ENCODE measurements at regions not wholly inside any gene's neighbourhood (a gene's known extent, or its start where the extent isn't known, plus 50 kb on each side); places are given as distances from the start of the nearest gene placed in this dataset.

DNA sequence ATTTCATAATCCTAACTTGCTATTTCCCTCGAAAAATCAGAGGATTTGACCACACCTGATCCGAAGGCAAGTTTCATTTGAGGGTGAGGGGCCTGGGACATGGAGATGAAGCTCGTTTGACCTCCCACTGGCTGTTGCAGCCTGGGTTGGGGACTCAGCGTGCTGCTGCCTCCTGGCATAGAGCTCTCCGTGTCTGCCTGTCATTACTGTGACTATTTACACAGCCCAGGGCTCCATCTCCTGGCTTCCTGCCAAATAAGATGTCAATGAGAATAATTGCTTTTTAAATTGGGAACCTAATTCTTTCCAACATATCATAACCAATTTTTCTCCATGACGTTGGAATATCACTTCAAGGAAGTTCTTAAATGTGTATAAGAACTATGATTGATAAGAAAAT is 139.3 kb upstream of the COBL start:
- Mint-ChIP-seq H3K4me3 (no peak overlapping the region), H3K36me3 (no peaks in the 10 kb centered on the region), H3K9me3 (peaks cover 3% of the 10 kb centered on the region), H3K4me1 (peaks cover 43% of the 10 kb centered on the region), H3K27me3 (ENCODE audit: insufficient read depth, low read depth) (peaks cover 2% of the 10 kb centered on the region), H3K27ac (no peak overlapping the region)
- Histone ChIP-seq H3K9me3 (ENCODE audit: low read depth) (no peaks in the 10 kb centered on the region), H3F3A (ENCODE audit: low read depth) (peaks cover 30% of the 10 kb centered on the region), H3K79me2 (ENCODE audit: low read depth) (no peaks in the 10 kb centered on the region), H3K36me3 (no peaks in the 10 kb centered on the region), H3K27me3 (no peaks in the 10 kb centered on the region), H3K4me2 (peak overlapping the region; percentile 18), H3K4me1 (peaks cover 38% of the 10 kb centered on the region), H3K4me3 (no peak overlapping the region), H2AFZ (replicated peaks) (peak overlapping the region; percentile 55), H4K20me1 (ENCODE audit: low read depth) (no peaks in the 10 kb centered on the region), H3K9ac (no peak overlapping the region), H3K27ac (no peak overlapping the region)
- peak; percentile 32 for DNase-seq (ENCODE audit: low spot score)
- TF ChIP-seq, protein P1, sequence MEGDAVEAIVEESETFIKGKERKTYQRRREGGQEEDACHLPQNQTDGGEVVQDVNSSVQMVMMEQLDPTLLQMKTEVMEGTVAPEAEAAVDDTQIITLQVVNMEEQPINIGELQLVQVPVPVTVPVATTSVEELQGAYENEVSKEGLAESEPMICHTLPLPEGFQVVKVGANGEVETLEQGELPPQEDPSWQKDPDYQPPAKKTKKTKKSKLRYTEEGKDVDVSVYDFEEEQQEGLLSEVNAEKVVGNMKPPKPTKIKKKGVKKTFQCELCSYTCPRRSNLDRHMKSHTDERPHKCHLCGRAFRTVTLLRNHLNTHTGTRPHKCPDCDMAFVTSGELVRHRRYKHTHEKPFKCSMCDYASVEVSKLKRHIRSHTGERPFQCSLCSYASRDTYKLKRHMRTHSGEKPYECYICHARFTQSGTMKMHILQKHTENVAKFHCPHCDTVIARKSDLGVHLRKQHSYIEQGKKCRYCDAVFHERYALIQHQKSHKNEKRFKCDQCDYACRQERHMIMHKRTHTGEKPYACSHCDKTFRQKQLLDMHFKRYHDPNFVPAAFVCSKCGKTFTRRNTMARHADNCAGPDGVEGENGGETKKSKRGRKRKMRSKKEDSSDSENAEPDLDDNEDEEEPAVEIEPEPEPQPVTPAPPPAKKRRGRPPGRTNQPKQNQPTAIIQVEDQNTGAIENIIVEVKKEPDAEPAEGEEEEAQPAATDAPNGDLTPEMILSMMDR (IDR thresholded peaks at IDR 0.05): no peak
- no peak for TF ChIP-seq EZH2 (IDR thresholded peaks at IDR 0.05)
- TF ChIP-seq EZH2phosphoT487 (IDR thresholded peaks at IDR 0.05): no peak

DNA sequence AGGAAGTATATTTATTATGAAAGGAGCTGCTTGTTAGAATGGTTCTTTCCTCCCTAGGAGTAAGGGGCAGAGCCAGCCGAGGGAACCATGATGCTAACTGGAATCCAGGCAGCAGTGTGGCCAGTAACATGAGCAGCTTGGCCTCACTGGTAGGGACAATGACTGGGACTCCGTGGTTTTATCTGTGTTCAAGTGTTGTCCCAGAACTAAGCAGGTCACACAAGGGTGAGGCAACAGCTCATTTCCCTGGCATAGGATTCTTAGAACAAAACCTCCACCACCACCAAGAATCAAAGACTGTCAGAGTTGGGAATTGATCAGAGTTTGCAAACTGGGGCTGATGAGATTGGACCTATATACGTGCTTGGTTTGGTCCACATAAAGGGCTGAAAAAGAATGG is 138.9 kb upstream of the COBL start:
- H3K27me3 ChIP-seq: no peaks in the 10 kb centered on the region
- Mint-ChIP-seq H3K27me3 (ENCODE audit: insufficient read depth, low read depth) (peaks cover 2% of the 10 kb centered on the region), H3K4me1 (peaks cover 41% of the 10 kb centered on the region), H3K27ac (no peak overlapping the region), H3K36me3 (no peaks in the 10 kb centered on the region), H3K9me3 (peaks cover 3% of the 10 kb centered on the region), H3K4me3 (no peak overlapping the region)
- no peak overlapping the region for H3K4me3 ChIP-seq
- H3K4me1 ChIP-seq: peaks cover 38% of the 10 kb centered on the region
- H3K4me2 ChIP-seq: peak overlapping the region; percentile 18
- H3K36me3 ChIP-seq: no peaks in the 10 kb centered on the region
- no peaks in the 10 kb centered on the region for H3K79me2 ChIP-seq (ENCODE audit: low read depth)
- DNase-seq (ENCODE audit: low spot score): no peak
- TF ChIP-seq EZH2 (IDR thresholded peaks at IDR 0.05) (no peak), EZH2phosphoT487 (IDR thresholded peaks at IDR 0.05) (no peak)
- TF ChIP-seq, protein P1 (IDR thresholded peaks at IDR 0.05): no peak
- H3K27ac ChIP-seq: no peak overlapping the region
- H3K9me3 ChIP-seq (ENCODE audit: low read depth): no peaks in the 10 kb centered on the region
- H4K20me1 ChIP-seq (ENCODE audit: low read depth): no peaks in the 10 kb centered on the region
- H2AFZ ChIP-seq (replicated peaks): peak overlapping the region; percentile 55
- H3F3A ChIP-seq (ENCODE audit: low read depth): peaks cover 30% of the 10 kb centered on the region
- H3K9ac ChIP-seq: no peak overlapping the region

DNA sequence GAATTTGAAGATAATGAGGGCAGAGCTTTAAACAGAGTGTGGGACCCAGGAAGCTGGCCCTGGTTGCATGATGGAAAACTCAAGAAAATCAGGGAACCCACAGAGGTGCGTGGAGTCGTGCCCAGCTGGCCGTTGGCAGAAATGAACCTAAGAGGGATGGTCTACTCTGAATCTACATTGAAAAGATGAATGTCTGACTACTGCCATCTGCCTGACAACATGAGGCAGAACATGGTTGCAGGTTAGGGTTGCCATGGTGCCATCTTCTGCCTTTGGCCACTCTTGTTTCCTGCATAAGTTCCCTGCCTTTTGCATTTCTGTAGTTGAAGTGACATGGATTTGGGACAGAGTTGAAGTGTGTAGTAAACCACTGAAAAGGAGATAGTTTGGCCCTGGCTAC is 138.5 kb upstream of the COBL start:
- no peak overlapping the region for H3K4me2 ChIP-seq
- DNase-seq (ENCODE audit: low spot score): no peak
- no peaks in the 10 kb centered on the region for H3K27me3 ChIP-seq
- H3K9me3 Mint-ChIP-seq: peaks cover 3% of the 10 kb centered on the region
- no peak overlapping the region for H3K27ac ChIP-seq
- H3K79me2 ChIP-seq (ENCODE audit: low read depth): no peaks in the 10 kb centered on the region
- H3K27ac Mint-ChIP-seq: no peak overlapping the region
- H3K27me3 Mint-ChIP-seq (ENCODE audit: insufficient read depth, low read depth): peaks cover 2% of the 10 kb centered on the region
- H3K4me3 Mint-ChIP-seq: no peak overlapping the region
- H3K9me3 ChIP-seq (ENCODE audit: low read depth): no peaks in the 10 kb centered on the region
- TF ChIP-seq EZH2 (IDR thresholded peaks at IDR 0.05) (no peak), EZH2phosphoT487 (IDR thresholded peaks at IDR 0.05) (no peak)
- TF ChIP-seq, protein P1 (IDR thresholded peaks at IDR 0.05): no peak
- no peaks in the 10 kb centered on the region for H3K36me3 ChIP-seq
- peaks cover 30% of the 10 kb centered on the region for H3F3A ChIP-seq (ENCODE audit: low read depth)
- no peaks in the 10 kb centered on the region for H4K20me1 ChIP-seq (ENCODE audit: low read depth)
- peaks cover 41% of the 10 kb centered on the region for H3K4me1 Mint-ChIP-seq
- no peak overlapping the region for H3K9ac ChIP-seq
- H2AFZ ChIP-seq (replicated peaks): peak overlapping the region; percentile 55
- H3K4me3 ChIP-seq: no peak overlapping the region
- H3K4me1 ChIP-seq: peaks cover 38% of the 10 kb centered on the region
- no peaks in the 10 kb centered on the region for H3K36me3 Mint-ChIP-seq

Data from neural progenitor cell (in vitro differentiated cells).